GM19324 (cell line): ENCODE measurements at regions not wholly inside any gene's neighbourhood (a gene's known extent, or its start where the extent isn't known, plus 50 kb on each side); places are given as distances from the start of the nearest gene placed in this dataset.
"Not testable (repeated sequence)": the region's sequence is repeated elsewhere in the genome, so short reads cannot be mapped to it uniquely, and the experiment has no call there.

Source experiments
- ATAC-seq: cut with Tn5 transposase; IDR thresholded peaks from one replicate; pipeline ENCODE4 v1.9.1; 2021; ENCODE audit warnings: mild to moderate bottlenecking, moderate library complexity; ENCODE audit not compliant: unreplicated experiment, low FRiP score

GRCh38 chr1:79290927-79291474 lies 284.5 kb upstream of the ADGRL4 start:
- ATAC-seq, result no peak

- ATAC-seq, result no peak
Measured at GRCh38 chr1:79287982-79288381, 281.5 kb upstream of the ADGRL4 start.

- no peak for ATAC-seq
Measured at GRCh38 chr1:79285667-79286066, 279.1 kb upstream of the ADGRL4 start.

- no peak for ATAC-seq
Measured at GRCh38 chr1:79283451-79283850, 276.9 kb upstream of the ADGRL4 start.

GRCh38 chr1:79281442-79281841 lies 274.9 kb upstream of the ADGRL4 start:
- ATAC-seq, result no peak

GRCh38 chr1:79271759-79272158 lies 265.2 kb upstream of the ADGRL4 start:
- ATAC-seq, result no peak

- no peak for ATAC-seq
Measured at GRCh38 chr1:79264975-79265818, 258.7 kb upstream of the ADGRL4 start.

GRCh38 chr1:79264285-79264684 lies 257.8 kb upstream of the ADGRL4 start:
- no peak for ATAC-seq

GRCh38 chr1:79262745-79263258 lies 256.3 kb upstream of the ADGRL4 start:
- ATAC-seq, result no peak

- ATAC-seq, result no peak
Measured at GRCh38 chr1:79259390-79260336, 253.1 kb upstream of the ADGRL4 start.

- ATAC-seq, result no peak
Measured at GRCh38 chr1:79255421-79255820, 248.9 kb upstream of the ADGRL4 start.

GRCh38 chr1:79252598-79252997 lies 246.1 kb upstream of the ADGRL4 start:
- no peak for ATAC-seq

- no peak for ATAC-seq
Measured at GRCh38 chr1:79239840-79240239, 233.3 kb upstream of the ADGRL4 start.

GRCh38 chr1:79235301-79236002 lies 228.9 kb upstream of the ADGRL4 start:
- ATAC-seq, result no peak

GRCh38 chr1:79232818-79233217 lies 226.3 kb upstream of the ADGRL4 start:
- ATAC-seq, result no peak

GRCh38 chr1:79230751-79231150 lies 224.2 kb upstream of the ADGRL4 start:
- not testable (repeated sequence) for ATAC-seq

- no peak for ATAC-seq
Measured at GRCh38 chr1:79226963-79227362, 220.4 kb upstream of the ADGRL4 start.

- no peak for ATAC-seq
Measured at GRCh38 chr1:79224537-79224936, 218.0 kb upstream of the ADGRL4 start.

- no peak for ATAC-seq
Measured at GRCh38 chr1:79220509-79220908, 214.0 kb upstream of the ADGRL4 start.

- ATAC-seq, result no peak
Measured at GRCh38 chr1:79215311-79215710, 208.8 kb upstream of the ADGRL4 start.
